Right atrium auricular region (tissue), 2 donors: ENCODE measurements at regions not wholly inside any gene's neighbourhood (a gene's known extent, or its start where the extent isn't known, plus 50 kb on each side); places are given as distances from the start of the nearest gene placed in this dataset.
A peak's percentile ranks its signal among the peaks of the same experiment; 100 is the strongest.

Source experiments
- DNase-seq: peaks from one replicate; pipeline ENCODE4 v3.0.0-alpha.2; 2019; ENCODE audit warnings: low spot score
- H3K27ac ChIP-seq, 2 donors: fragments of 200-600 bp; sonication (generic); 1 replicate in 1 of 2; 2 replicates in 1 of 2; pipeline ENCODE4 v1.5.1; 2016 to 2019
- H3K27me3 ChIP-seq, 2 donors: fragments of 200-600 bp; sonication (generic); one replicate each; pipeline versions ENCODE4 v1.5.1 to v1.6.0; 2017 to 2019
- H3K36me3 ChIP-seq: fragments of 200-600 bp; sonication (generic); one replicate; pipeline ENCODE4 v1.5.1; 2016
- H3K4me1 ChIP-seq, 2 donors: fragments of 200-600 bp; sonication (generic); one replicate each; pipeline versions ENCODE4 v1.5.1 to v1.6.0; 2017 to 2019
- H3K4me3 ChIP-seq, 2 donors: fragments of 200-600 bp; sonication (generic); 1 replicate in 1 of 2; 2 replicates in 1 of 2; pipeline ENCODE4 v1.5.1; 2017 to 2019; ENCODE audit warnings: mild to moderate bottlenecking in 1 of 2, moderate library complexity in 1 of 2
- H3K9me3 ChIP-seq, 2 donors: fragments of 200-600 bp; sonication (generic); one replicate each; pipeline ENCODE4 v1.5.1; 2019
- TF ChIP-seq, protein P1 (sequence below), 2 donors: fragments of 200-600 bp; sonication (generic); IDR thresholded peaks; one replicate each; pipeline ENCODE4 v1.5.1; 2019; ENCODE audit warnings: antibody characterized with exemption in 2 of 2

DNA sequence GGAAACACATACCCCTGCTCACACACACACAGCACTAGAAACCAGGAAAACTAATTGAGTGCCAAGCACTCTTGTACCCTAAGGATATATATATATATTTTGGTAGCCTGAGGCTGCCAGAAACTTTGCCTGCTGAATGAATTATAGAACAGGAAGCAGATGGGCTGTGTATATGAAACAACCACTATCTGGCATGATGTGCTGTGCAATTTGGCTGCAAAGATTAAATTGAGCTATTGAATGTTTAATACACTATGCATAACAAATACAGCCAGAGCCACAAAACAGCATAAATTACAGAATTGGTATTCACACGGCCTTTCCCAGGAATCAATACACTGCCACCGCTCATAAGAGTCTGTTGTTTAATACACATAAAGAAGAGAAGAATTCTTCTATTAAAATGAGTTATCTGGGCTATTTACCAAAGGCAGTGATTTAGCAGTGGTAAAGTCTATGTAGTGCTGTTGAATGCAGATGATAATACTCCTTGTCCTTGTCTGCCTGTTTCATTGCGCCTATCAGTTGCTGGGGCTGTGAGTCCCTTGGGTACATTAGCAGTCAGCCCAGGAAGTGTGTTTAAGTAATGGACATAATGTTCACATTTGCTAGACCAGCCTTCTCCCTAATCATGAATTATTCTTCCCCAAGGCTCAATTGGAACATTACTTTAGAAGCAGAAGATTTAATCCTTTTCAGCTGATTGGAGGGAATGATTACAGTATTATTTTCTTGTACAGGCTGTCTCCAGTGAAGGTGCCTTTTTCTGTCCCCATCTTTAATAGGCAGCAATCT, 294.3 kb downstream of the TLE1 start:
- no peaks in the 10 kb centered on the region for H3K36me3 ChIP-seq
- H3K27ac ChIP-seq = peak overlapping the region; percentile 3 to 30
- H3K4me1 ChIP-seq = peaks cover 0 to 9% of the 10 kb centered on the region in 2 donors
- TF ChIP-seq, protein P1, sequence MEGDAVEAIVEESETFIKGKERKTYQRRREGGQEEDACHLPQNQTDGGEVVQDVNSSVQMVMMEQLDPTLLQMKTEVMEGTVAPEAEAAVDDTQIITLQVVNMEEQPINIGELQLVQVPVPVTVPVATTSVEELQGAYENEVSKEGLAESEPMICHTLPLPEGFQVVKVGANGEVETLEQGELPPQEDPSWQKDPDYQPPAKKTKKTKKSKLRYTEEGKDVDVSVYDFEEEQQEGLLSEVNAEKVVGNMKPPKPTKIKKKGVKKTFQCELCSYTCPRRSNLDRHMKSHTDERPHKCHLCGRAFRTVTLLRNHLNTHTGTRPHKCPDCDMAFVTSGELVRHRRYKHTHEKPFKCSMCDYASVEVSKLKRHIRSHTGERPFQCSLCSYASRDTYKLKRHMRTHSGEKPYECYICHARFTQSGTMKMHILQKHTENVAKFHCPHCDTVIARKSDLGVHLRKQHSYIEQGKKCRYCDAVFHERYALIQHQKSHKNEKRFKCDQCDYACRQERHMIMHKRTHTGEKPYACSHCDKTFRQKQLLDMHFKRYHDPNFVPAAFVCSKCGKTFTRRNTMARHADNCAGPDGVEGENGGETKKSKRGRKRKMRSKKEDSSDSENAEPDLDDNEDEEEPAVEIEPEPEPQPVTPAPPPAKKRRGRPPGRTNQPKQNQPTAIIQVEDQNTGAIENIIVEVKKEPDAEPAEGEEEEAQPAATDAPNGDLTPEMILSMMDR (IDR thresholded peaks at IDR 0.05) = no peak
- no peak for DNase-seq
- H3K4me3 ChIP-seq = no peak overlapping the region
- no peaks in the 10 kb centered on the region for H3K9me3 ChIP-seq
- H3K27me3 ChIP-seq = no peaks in the 10 kb centered on the region

DNA sequence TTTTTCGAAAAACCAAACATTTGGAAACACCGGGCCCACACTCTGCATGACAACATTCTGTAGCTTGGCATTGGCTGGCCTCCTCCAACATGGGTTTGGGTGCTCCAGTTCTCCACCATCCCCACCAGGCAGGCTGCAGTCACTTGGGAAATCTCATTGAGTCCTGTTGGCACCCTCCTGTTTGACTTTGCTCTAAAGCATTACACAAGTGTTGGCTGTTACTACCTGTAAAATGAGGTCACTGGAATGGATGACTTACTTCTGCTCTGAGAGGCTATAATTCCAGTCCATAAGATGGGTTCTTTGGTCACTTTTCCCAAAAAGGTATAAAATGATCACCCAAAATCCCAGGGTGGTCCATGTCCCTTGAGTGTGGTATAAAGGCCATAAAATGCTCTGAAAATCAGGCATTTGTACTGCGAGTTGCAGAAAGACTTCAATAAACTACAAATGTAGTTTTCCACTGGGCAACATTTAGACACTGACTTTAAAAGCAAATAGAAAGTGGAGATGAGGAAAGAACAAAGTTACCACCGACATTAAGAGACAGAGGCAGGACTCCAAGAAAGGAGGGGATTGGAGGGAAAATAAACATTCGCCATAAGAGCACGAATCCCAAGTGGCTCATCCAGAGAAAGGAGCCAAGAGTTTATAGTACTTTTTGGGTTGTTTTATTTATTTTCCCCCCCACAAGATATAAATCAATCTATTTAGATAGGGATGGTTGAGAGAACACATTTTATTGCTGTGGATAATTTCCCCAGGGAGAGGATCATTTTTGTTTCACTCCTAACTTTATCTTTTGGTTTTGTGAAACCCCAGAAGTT, 295.1 kb downstream of the TLE1 start:
- H3K9me3 ChIP-seq = no peaks in the 10 kb centered on the region
- no peaks in the 10 kb centered on the region for H3K36me3 ChIP-seq
- TF ChIP-seq, protein P1 (IDR thresholded peaks at IDR 0.05) = no peak
- no peaks in the 10 kb centered on the region for H3K27me3 ChIP-seq
- no peak overlapping the region for H3K4me3 ChIP-seq
- H3K27ac ChIP-seq = peak overlapping the region; percentile 3 to 30
- no peak for DNase-seq
- H3K4me1 ChIP-seq = peaks cover 0 to 16% of the 10 kb centered on the region in 2 donors

DNA sequence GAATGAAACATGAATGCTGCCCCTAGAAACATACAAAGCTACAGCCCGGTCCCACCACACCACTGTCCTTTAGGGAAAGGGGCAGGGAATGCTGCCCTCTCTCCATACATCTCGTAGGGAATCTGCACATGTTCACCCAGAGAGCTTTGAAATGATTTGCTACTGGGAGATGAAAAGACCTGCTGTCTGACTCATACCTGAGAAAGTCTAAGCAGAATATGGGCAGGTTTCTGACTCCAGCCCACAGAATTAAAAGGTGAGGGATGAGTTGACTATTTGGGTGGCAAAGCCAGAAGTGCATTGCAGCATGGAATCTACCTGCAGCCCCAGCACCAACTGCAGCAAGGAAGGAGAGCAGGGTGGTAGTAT, 297.9 kb downstream of the TLE1 start:
- Histone ChIP-seq H3K4me3 (no peak overlapping the region), H3K27ac (no peak overlapping the region), H3K36me3 (no peaks in the 10 kb centered on the region), H3K9me3 (no peaks in the 10 kb centered on the region), H3K27me3 (no peaks in the 10 kb centered on the region), H3K4me1 (peaks cover 0 to 11% of the 10 kb centered on the region in 2 donors)
- TF ChIP-seq, protein P1 (IDR thresholded peaks at IDR 0.05) = no peak
- no peak for DNase-seq

DNA sequence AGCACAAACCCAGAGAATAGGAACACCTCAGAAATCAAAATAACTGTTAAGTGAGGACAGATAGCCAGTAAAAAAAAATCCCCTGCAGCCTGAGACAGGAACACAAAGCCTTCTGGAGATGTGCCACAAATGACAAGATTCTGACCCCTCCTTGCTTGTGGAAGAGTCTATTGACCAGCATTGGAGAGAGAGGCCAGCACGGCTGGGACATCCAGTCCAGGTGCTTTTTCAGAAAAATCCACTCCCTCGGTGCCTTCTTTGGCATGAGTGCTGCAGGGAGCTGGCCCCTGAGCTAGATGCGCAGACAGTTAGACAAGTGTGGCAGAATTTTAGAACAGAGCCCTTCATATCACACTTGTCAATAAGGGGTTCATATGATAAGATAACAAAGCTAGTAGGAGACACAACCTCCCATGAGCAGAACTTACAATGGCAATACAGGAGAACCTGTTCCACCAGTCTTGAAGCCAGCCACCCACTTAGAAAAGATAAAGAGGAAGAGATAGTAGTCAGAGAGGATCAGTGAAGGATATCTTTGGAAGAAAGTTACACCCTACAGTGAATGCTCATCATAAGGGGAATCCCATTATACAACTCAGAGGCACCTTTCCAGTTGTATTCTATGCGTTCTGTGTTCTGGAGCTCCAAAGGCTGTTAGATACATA, 298.4 kb downstream of the TLE1 start:
- TF ChIP-seq, protein P1 (IDR thresholded peaks at IDR 0.05) = no peak
- Histone ChIP-seq H3K4me3 (no peak overlapping the region), H3K36me3 (no peaks in the 10 kb centered on the region), H3K4me1 (peaks cover 0 to 11% of the 10 kb centered on the region in 2 donors), H3K27ac (no peak overlapping the region), H3K9me3 (no peaks in the 10 kb centered on the region), H3K27me3 (no peaks in the 10 kb centered on the region)
- no peak for DNase-seq

DNA sequence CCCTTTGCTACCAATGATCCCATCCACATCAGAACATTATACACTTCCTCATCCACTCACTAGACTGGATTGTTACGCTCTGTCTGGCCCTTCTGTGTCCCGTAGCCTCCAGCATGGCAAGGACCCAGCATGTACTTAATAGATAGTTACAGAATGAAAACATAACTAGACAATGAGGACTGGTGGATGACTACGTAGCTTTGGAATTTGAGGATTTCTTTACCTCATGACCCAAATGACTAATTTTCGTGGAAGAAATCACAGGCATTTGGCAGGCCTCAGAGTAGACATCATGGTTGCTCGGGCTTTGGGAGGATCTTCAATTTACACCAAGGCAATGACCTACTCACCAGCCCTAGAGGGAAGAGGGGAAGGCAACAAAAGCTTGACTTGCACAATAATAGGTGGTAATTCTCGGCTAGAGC, 299.8 kb downstream of the TLE1 start:
- H3K36me3 ChIP-seq = no peaks in the 10 kb centered on the region
- DNase-seq = peak; percentile 67
- no peak overlapping the region for H3K27ac ChIP-seq
- TF ChIP-seq, protein P1 (IDR thresholded peaks at IDR 0.05) = no peak
- H3K27me3 ChIP-seq = no peaks in the 10 kb centered on the region
- no peak overlapping the region for H3K4me3 ChIP-seq
- peaks cover 0 to 11% of the 10 kb centered on the region in 2 donors for H3K4me1 ChIP-seq
- H3K9me3 ChIP-seq = no peaks in the 10 kb centered on the region
